GM12878 (cell line): ENCODE measurements at regions not wholly inside any gene's neighbourhood (a gene's known extent, or its start where the extent isn't known, plus 50 kb on each side); places are given as distances from the start of the nearest gene placed in this dataset.

Source experiments
- ATAC-seq: fragments of 200-7000 bp; cut with Tn5 transposase; 3 replicates; pipeline ENCODE4 v1.9.1; 2020; ENCODE audit warnings: mild to moderate bottlenecking, moderate library complexity
- BruUV-seq: library from RNA; stranded (reverse); fragments of 400-500 nt; replicated peaks from 2 replicates; lab custom pipeline; 2021; lab: Mats Ljungman, UMichigan
- CTCF ChIA-PET: fragments of 300-600 bp; sonication (Branson Sonifier 250); formaldehyde crosslinking; extraction: SDS; loops from one replicate; lab custom pipeline; 2021; ENCODE audit warnings: inconsistent platforms; lab: Yijun Ruan, JAX
- POLR2A ChIA-PET: fragments of 350-600 bp; formaldehyde crosslinking; extraction: SDS; loops from one replicate; lab custom pipeline; 2021; ENCODE audit warnings: inconsistent platforms; lab: Charles Lee
- RAD21 ChIA-PET: fragments of 300-600 bp; sonication (Branson Sonifier 250); formaldehyde crosslinking; loops from one replicate; lab custom pipeline; 2023; ENCODE audit warnings: antibody characterized with exemption; ENCODE audit not compliant: unreplicated experiment; lab: Charles Lee
- SMC1A ChIA-PET: fragments of 300-600 bp; sonication (Branson Sonifier 250); formaldehyde crosslinking; loops from one replicate; lab custom pipeline; 2023; ENCODE audit not compliant: unreplicated experiment, uncharacterized antibody; lab: Charles Lee
- DNase-seq: peaks from one replicate; pipeline ENCODE4 v3.0.0-alpha.2; 2011; ENCODE audit warnings: low read depth, low spot score
- FAIRE-seq: peaks from 3 replicates; lab custom pipeline; 2011; peaks lifted over from hg19 to GRCh38; lab: Jason Lieb, UNC
- H2AFZ ChIP-seq: 2 replicates; pipeline ENCODE4 v1.6.0; 2011; ENCODE audit warnings: low read depth, low read length, control low read depth; ENCODE audit not compliant: control insufficient read depth
- H3K27ac ChIP-seq: 2 replicates; pipeline ENCODE4 v1.5.1; 2011; ENCODE audit warnings: control low read depth; ENCODE audit not compliant: control insufficient read depth, insufficient read depth
- H3K27me3 ChIP-seq, 2 experiments: replicated peaks in 1 of 2; 2 replicates each; pipeline versions ENCODE4 v1.6.0 to v1.6.1; 2011; ENCODE audit warnings: low read length in 1 of 2; ENCODE audit not compliant: control insufficient read depth in 2 of 2, insufficient read depth in 2 of 2
- H3K36me3 ChIP-seq, 2 experiments: 2 replicates each; pipeline ENCODE4 v1.5.1; 2011; ENCODE audit warnings: low read length in 1 of 2; ENCODE audit not compliant: control insufficient read depth in 2 of 2, insufficient read depth in 2 of 2
- H3K4me1 ChIP-seq: 2 replicates; pipeline ENCODE4 v1.6.1; 2011; ENCODE audit warnings: mild to moderate bottlenecking, low read length, moderate library complexity, mixed read lengths; ENCODE audit not compliant: control insufficient read depth, insufficient read depth
- H3K4me2 ChIP-seq: 2 replicates; pipeline ENCODE4 v1.6.0; 2011; ENCODE audit warnings: control low read depth; ENCODE audit not compliant: control insufficient read depth, insufficient read depth
- H3K4me3 ChIP-seq: fragments of 200-600 bp; sonication (generic); 2 replicates; pipeline ENCODE4 v1.5.1; 2016
- H3K79me2 ChIP-seq: 2 replicates; pipeline ENCODE4 v1.6.0; 2011; ENCODE audit warnings: low read length; ENCODE audit not compliant: control insufficient read depth, insufficient read depth
- H3K9ac ChIP-seq: 2 replicates; pipeline ENCODE4 v1.8.0; 2011; ENCODE audit warnings: low read length, control low read depth, mixed read lengths; ENCODE audit not compliant: control insufficient read depth, insufficient read depth
- H3K9me3 ChIP-seq: replicated peaks from 3 replicates; pipeline ENCODE4 v1.5.1; 2011; ENCODE audit warnings: mild to moderate bottlenecking, low read length; ENCODE audit not compliant: control insufficient read depth, insufficient read depth
- H4K20me1 ChIP-seq: 2 replicates; pipeline ENCODE4 v1.6.0; 2011; ENCODE audit not compliant: control insufficient read depth, insufficient read depth
- BACH1 ChIP-seq: fragments of 450-650 bp; IDR thresholded peaks from 2 replicates; pipeline ENCODE4 v1.6.1; 2017; ENCODE audit warnings: mild to moderate bottlenecking, borderline replicate concordance
- BMI1 ChIP-seq: fragments of 450-650 bp; IDR thresholded peaks from 2 replicates; pipeline ENCODE4 v1.6.1; 2016; ENCODE audit warnings: mild to moderate bottlenecking, moderate library complexity, borderline replicate concordance
- CBX3 ChIP-seq: fragments of 200-600 bp; sonication (generic); IDR thresholded peaks from 2 replicates; pipeline ENCODE4 v1.6.1; 2016; ENCODE audit warnings: low read depth, borderline replicate concordance
- HCFC1 ChIP-seq: fragments of 150-350 bp; IDR thresholded peaks from 2 replicates; pipeline ENCODE4 v1.6.1; 2014; ENCODE audit warnings: low read length
- IRF5 ChIP-seq: fragments of 450-650 bp; IDR thresholded peaks from 2 replicates; pipeline ENCODE4 v1.6.1; 2017; ENCODE audit warnings: borderline replicate concordance
- MYC ChIP-seq: IDR thresholded peaks from 2 replicates; pipeline ENCODE4 v1.6.1; 2011; ENCODE audit warnings: mild to moderate bottlenecking, low read length, moderate library complexity, inconsistent platforms; ENCODE audit not compliant: insufficient read depth, insufficient replicate concordance, insufficient read length, severe bottlenecking
- PAX5 ChIP-seq: IDR thresholded peaks from 2 replicates; pipeline ENCODE4 v1.6.1; 2011; ENCODE audit warnings: low read depth, low read length, borderline replicate concordance
- POLR2AphosphoS5 ChIP-seq: IDR thresholded peaks from 2 replicates; pipeline ENCODE4 v1.6.1; 2011; ENCODE audit warnings: mild to moderate bottlenecking, low read length, inconsistent platforms
- SMARCA5 ChIP-seq: fragments of 450-650 bp; IDR thresholded peaks from 2 replicates; pipeline ENCODE4 v1.6.1; 2017; ENCODE audit warnings: mild to moderate bottlenecking
- SREBF1 ChIP-seq: IDR thresholded peaks from 2 replicates; pipeline ENCODE4 v1.6.1; 2012; ENCODE audit warnings: mild to moderate bottlenecking, low read length
- SREBF2 ChIP-seq: IDR thresholded peaks from 2 replicates; pipeline ENCODE4 v1.6.1; 2012; ENCODE audit warnings: mild to moderate bottlenecking, low read length
- TAF1 ChIP-seq: IDR thresholded peaks from 2 replicates; pipeline ENCODE4 v1.6.1; 2011; ENCODE audit warnings: mild to moderate bottlenecking, low read depth, low read length, borderline replicate concordance
- ZBTB33 ChIP-seq: fragments of 450-650 bp; IDR thresholded peaks from 2 replicates; pipeline ENCODE4 v1.6.1; 2017; ENCODE audit warnings: mild to moderate bottlenecking
- ZNF24 ChIP-seq: fragments of 450-650 bp; IDR thresholded peaks from 2 replicates; pipeline ENCODE4 v1.6.1; 2017; ENCODE audit warnings: antibody characterized with exemption, mild to moderate bottlenecking
- WGBS: methylation state at CpG from one replicate; pipeline ENCODE4 v1.1.6; 2016; ENCODE audit warnings: low lambda C conversion rate; ENCODE audit not compliant: insufficient replicate concordance, insufficient coverage; ENCODE audit errors: missing lambda C conversion rate; 5-methylcytosine and 5-hydroxymethylcytosine counted together
- in situ Hi-C: fragments of 300-500 bp; cut with MboI; formaldehyde crosslinking; loops from 9 replicates; pipeline ENCODE4 v1.14.3; 2018; ENCODE audit warnings: mixed read lengths
- intact Hi-C: fragments of 100-400 bp; cut with micrococcal nuclease; formaldehyde crosslinking; loops from one replicate; pipeline ENCODE4 v1.14.2; 2022; ENCODE audit not compliant: unreplicated experiment
- TF ChIP-seq, protein P1 (sequence below): IDR thresholded peaks from 2 replicates; pipeline ENCODE4 v1.6.1; 2012; ENCODE audit warnings: low read depth, low read length, improper control_type of control experiment
- TF ChIP-seq, protein P2 (sequence below): IDR thresholded peaks from 2 replicates; pipeline ENCODE4 v1.6.1; 2011; ENCODE audit warnings: borderline replicate concordance, low read depth, mild to moderate bottlenecking, moderate library complexity, mixed read lengths, low read length; ENCODE audit not compliant: insufficient read depth; ENCODE audit errors: extremely low read length

DNA sequence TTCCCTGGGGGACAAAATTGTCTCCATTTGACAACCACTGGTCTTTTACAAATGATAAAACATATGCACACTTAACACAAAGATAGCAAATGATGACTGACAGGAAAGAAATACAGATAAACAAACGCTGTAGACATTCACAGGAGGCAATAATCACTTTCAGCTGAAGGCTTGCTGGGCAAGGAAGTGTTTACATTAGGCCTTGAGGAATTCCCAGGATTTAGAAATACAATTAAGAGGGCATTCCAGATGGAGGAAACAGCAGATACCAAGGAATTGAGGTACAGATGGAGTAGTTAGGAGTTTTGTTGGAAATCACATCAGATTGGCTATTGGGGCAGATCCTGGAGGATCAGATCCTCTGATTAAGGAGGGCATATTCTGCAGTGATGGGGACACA, 93.9 kb downstream of the DYRK2 start (continued):
- TF ChIP-seq SREBF2 (no peak), CBX3 (no peak), SMARCA5 (no peak), BMI1 (no peak), TAF1 (no peak), HCFC1 (no peak)

GRCh38 chr12:67747869-67748742, 99.6 kb downstream of the DYRK2 start:
- RAD21 ChIA-PET = no interaction called here
- intact Hi-C loops (no loop called here), in situ Hi-C loops (no loop called here)
- POLR2A ChIA-PET = interaction anchor here (1.6 kb wide), 1 partner anchor 9 kb away, joined by 3 read pairs; no protein-coding TSS in a partner anchor
- BruUV-seq = no TSS peak
- ATAC-seq (no peak), FAIRE-seq (no peak), DNase-seq (no peak)
- Histone ChIP-seq H3K4me2 (no peak overlapping the region), H3K27me3 (no peaks in the 10 kb centered on the region), H4K20me1 (no peaks in the 10 kb centered on the region), H3K4me1 (no peaks in the 10 kb centered on the region), H3K79me2 (no peaks in the 10 kb centered on the region), H3K9ac (no peak overlapping the region), H3K4me3 (no peak overlapping the region), H2AFZ (no peak overlapping the region), H3K36me3 (no peaks in the 10 kb centered on the region)
- WGBS = 52% methylated on average over 2 of the region's 2 CpGs
- SMC1A ChIA-PET = interaction anchor here (1.4 kb wide), 1 partner anchor 48 kb away, joined by 3 read pairs; no protein-coding TSS in a partner anchor
- CTCF ChIA-PET = no interaction called here
- TF ChIP-seq IRF5 (no peak), HCFC1 (no peak), MYC (no peak), BACH1 (no peak), ZNF24 (no peak), ZBTB33 (no peak), PAX5 (no peak), POLR2AphosphoS5 (no peak), SREBF1 (no peak)
- TF ChIP-seq, protein P1, sequence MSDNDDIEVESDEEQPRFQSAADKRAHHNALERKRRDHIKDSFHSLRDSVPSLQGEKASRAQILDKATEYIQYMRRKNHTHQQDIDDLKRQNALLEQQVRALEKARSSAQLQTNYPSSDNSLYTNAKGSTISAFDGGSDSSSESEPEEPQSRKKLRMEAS = no peak
- TF ChIP-seq, protein P2, sequence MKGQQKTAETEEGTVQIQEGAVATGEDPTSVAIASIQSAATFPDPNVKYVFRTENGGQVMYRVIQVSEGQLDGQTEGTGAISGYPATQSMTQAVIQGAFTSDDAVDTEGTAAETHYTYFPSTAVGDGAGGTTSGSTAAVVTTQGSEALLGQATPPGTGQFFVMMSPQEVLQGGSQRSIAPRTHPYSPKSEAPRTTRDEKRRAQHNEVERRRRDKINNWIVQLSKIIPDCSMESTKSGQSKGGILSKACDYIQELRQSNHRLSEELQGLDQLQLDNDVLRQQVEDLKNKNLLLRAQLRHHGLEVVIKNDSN = no peak
- TF ChIP-seq, all 136 proteins: peak for 0
- no peak overlapping the region for H3K27ac ChIP-seq
- no peaks in the 10 kb centered on the region for H3K9me3 ChIP-seq
